HL-60 (cell line): ENCODE measurements at regions not wholly inside any gene's neighbourhood (a gene's known extent, or its start where the extent isn't known, plus 50 kb on each side); places are given as distances from the start of the nearest gene placed in this dataset.

Experiments
- DNase-seq, 2 experiments: peaks; one replicate each; pipeline ENCODE4 v3.0.0-alpha.2; 2010 to 2020; ENCODE audit warnings: low read depth in 1 of 2, low spot score in 1 of 2
- H3K27ac ChIP-seq: fragments of 250-450 bp; sonication (Bioruptor Pico); replicated peaks from 2 replicates; pipeline ENCODE4 v1.5.1; 2020; ENCODE audit warnings: mild to moderate bottlenecking, moderate library complexity
- H3K27me3 ChIP-seq: fragments of 250-450 bp; sonication (Bioruptor Pico); 2 replicates; pipeline ENCODE4 v1.5.1; 2021; ENCODE audit warnings: mild to moderate bottlenecking, moderate library complexity; ENCODE audit not compliant: insufficient read depth, poor library complexity, severe bottlenecking
- H3K4me3 ChIP-seq: replicated peaks from 2 replicates; pipeline ENCODE4 v1.5.1; 2011; ENCODE audit warnings: mild to moderate bottlenecking, control low read depth, low read length; ENCODE audit not compliant: insufficient read depth
- CTCF ChIP-seq: IDR thresholded peaks from one replicate; pipeline ENCODE4 v1.5.1; 2011; ENCODE audit warnings: low read length, control low read depth, inconsistent platforms; ENCODE audit not compliant: insufficient read depth
- GABPA ChIP-seq: IDR thresholded peaks from 2 replicates; pipeline ENCODE4 v1.6.1; 2012; ENCODE audit warnings: low read depth
- POLR2AphosphoS5 ChIP-seq: IDR thresholded peaks from 2 replicates; pipeline ENCODE4 v1.6.1; 2012; ENCODE audit warnings: low read depth
- REST ChIP-seq: IDR thresholded peaks from 2 replicates; pipeline ENCODE4 v1.6.1; 2012; ENCODE audit warnings: low read depth; ENCODE audit not compliant: insufficient replicate concordance
- SPI1 ChIP-seq: IDR thresholded peaks from 2 replicates; pipeline ENCODE4 v1.6.1; 2012; ENCODE audit warnings: low read depth, mild to moderate bottlenecking, borderline replicate concordance

GRCh38 chr11:107151579-107151978 is 133.3 kb upstream of the GUCY1A2 start:
- TF ChIP-seq REST, result no peak
- TF ChIP-seq GABPA, result no peak
- TF ChIP-seq POLR2AphosphoS5, result no peak
- TF ChIP-seq SPI1, result no peak
- TF ChIP-seq CTCF, result no peak
- Histone ChIP-seq H3K27me3 (no peaks in the 10 kb centered on the region), H3K4me3 (no peak overlapping the region), H3K27ac (no peak overlapping the region)
- no peak for DNase-seq

- H3K4me3 ChIP-seq, result no peak overlapping the region
- TF ChIP-seq REST (no peak), SPI1 (no peak), GABPA (no peak), POLR2AphosphoS5 (no peak), CTCF (no peak)
- no peaks in the 10 kb centered on the region for H3K27me3 ChIP-seq
- H3K27ac ChIP-seq, result no peak overlapping the region
- no peak for DNase-seq
Observed at GRCh38 chr11:107151158-107151557, 132.9 kb upstream of the GUCY1A2 start.

DNA sequence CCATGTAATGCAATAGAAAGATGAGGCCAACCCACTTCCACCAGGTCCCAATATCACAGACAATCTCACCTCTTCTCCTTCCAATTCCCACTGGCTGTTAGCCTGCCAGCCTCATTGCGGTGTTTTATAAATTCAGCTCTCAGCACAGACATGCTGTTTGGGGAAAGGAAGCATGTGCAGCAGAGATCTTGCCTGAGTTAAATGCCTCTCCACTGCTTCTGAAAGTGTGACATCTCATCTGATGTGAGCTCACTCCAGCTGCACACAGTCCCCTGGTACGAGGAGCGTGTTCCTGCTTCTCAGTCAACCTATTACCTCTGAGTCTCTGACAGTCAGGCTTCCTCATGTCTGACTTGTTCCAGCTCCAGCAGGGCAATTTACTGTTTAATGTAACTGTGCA is 122.7 kb upstream of the GUCY1A2 start:
- DNase-seq, result no peak
- no peak for TF ChIP-seq REST
- Histone ChIP-seq H3K27me3 (no peaks in the 10 kb centered on the region), H3K4me3 (no peak overlapping the region), H3K27ac (no peak overlapping the region)

DNA sequence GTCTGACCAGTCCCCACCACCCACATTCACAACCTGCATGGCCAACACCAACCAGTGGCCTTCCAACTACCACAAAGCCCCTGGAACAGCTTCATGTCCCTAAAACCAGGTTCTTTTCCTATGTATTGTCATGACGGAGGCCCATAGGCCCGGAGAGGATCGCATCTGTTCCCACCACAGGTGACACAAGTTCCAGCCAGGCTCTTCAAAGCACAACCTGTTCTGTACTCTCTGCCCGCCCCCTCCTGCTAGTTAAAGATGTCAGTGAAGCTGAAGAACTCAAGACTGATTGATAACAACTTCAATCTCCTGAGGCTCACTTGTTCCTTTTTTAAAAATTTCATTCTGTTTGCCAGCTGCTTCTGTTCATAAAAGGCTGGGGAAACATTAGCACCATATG is 121.1 kb upstream of the GUCY1A2 start:
- no peak for TF ChIP-seq REST
- TF ChIP-seq SPI1, result no peak
- no peak for TF ChIP-seq POLR2AphosphoS5
- TF ChIP-seq GABPA, result no peak
- TF ChIP-seq CTCF, result no peak
- Histone ChIP-seq H3K4me3 (no peak overlapping the region), H3K27ac (no peak overlapping the region), H3K27me3 (no peaks in the 10 kb centered on the region)
- no peak for DNase-seq
